Vagina (tissue), 2 donors: ENCODE measurements at regions not wholly inside any gene's neighbourhood (a gene's known extent, or its start where the extent isn't known, plus 50 kb on each side); places are given as distances from the start of the nearest gene placed in this dataset.

ENCODE experiments used
- DNase-seq, 2 donors: peaks; one replicate each; pipeline ENCODE4 v3.0.0-alpha.2; 2017; ENCODE audit errors: extremely low spot score in 2 of 2
- H3K27ac ChIP-seq: fragments of 200-600 bp; sonication (generic); one replicate; pipeline ENCODE4 v1.5.1; 2019
- H3K27me3 ChIP-seq: fragments of 200-600 bp; sonication (generic); one replicate; pipeline ENCODE4 v1.5.1; 2019
- H3K36me3 ChIP-seq, 2 donors: fragments of 200-600 bp; sonication (generic); one replicate each; pipeline ENCODE4 v1.5.1; 2017 to 2019
- H3K4me1 ChIP-seq: fragments of 200-600 bp; sonication (generic); one replicate; pipeline ENCODE4 v1.5.1; 2019
- H3K4me3 ChIP-seq, 2 donors: fragments of 200-600 bp; sonication (generic); 1 replicate in 1 of 2; 2 replicates in 1 of 2; pipeline ENCODE4 v1.5.1; 2016 to 2019
- H3K9me3 ChIP-seq: fragments of 200-600 bp; sonication (generic); one replicate; pipeline ENCODE4 v1.5.1; 2019
- CTCF ChIP-seq, 3 experiments: fragments of 450-650 bp in 2 of 3; fragments of 200-600 bp in 1 of 3; sonication (generic) in 1 of 3; IDR thresholded peaks; one replicate each; pipeline ENCODE4 v1.5.1; 2017 to 2019; ENCODE audit warnings: antibody characterized with exemption in 3 of 3, mild to moderate bottlenecking in 2 of 3, moderate library complexity in 2 of 3
- POLR2A ChIP-seq, 2 donors: fragments of 450-650 bp; IDR thresholded peaks; one replicate each; pipeline ENCODE4 v1.6.1; 2017; ENCODE audit warnings: antibody characterized with exemption in 2 of 2, mild to moderate bottlenecking in 2 of 2, moderate library complexity in 2 of 2
- POLR2AphosphoS5 ChIP-seq, 2 donors: sonication (generic); formaldehyde crosslinking; IDR thresholded peaks; one replicate each; pipeline ENCODE4 v1.9.0; 2017; ENCODE audit warnings: antibody characterized with exemption in 2 of 2, mild to moderate bottlenecking in 2 of 2, low read depth in 1 of 2; ENCODE audit not compliant: insufficient read depth in 1 of 2
- intact Hi-C: fragments of 100-400 bp; cut with DNase I; formaldehyde crosslinking; loops from one replicate; pipeline ENCODE4 v1.15.1; 2023

DNA sequence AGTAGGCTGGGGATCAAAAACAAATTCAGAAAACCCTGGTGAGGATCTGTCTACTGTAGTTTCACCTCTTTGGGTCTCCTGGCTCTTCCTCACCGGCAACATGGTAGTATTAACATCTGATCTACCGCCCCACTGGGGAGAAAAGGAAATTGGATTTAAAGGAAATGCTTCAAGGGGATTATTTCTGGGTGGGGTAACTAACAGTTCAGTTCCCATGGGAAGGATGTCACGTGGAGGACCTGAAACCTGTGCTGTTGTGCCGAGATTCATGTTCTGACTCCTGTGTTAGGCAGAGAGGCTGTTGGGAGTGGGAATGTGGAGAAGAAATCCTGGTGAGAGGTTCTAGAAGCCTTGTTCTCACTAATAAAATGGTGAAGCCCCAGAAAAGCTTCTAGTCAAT is 254.4 kb downstream of the BCOR start:
- no peaks in the 10 kb centered on the region for H3K4me1 ChIP-seq
- no peaks in the 10 kb centered on the region for H3K9me3 ChIP-seq
- no peaks in the 10 kb centered on the region for H3K36me3 ChIP-seq
- DNase-seq, result no peak
- intact Hi-C loops, result no loop called here
- no peaks in the 10 kb centered on the region for H3K27me3 ChIP-seq
- H3K27ac ChIP-seq, result no peak overlapping the region
- no peak overlapping the region for H3K4me3 ChIP-seq
- TF ChIP-seq CTCF (IDR thresholded peaks at IDR 0.05), result no peak
- no peak for TF ChIP-seq POLR2AphosphoS5 (IDR thresholded peaks at IDR 0.05; ENCODE audit: insufficient read depth in 1 of 2, low read depth in 1 of 2)
- TF ChIP-seq POLR2A (IDR thresholded peaks at IDR 0.05), result no peak

GRCh38 chrX:39845233-39845632 is 252.5 kb downstream of the BCOR start:
- no peaks in the 10 kb centered on the region for H3K4me1 ChIP-seq
- no peaks in the 10 kb centered on the region for H3K36me3 ChIP-seq
- DNase-seq, result no peak
- no peaks in the 10 kb centered on the region for H3K9me3 ChIP-seq
- TF ChIP-seq CTCF (IDR thresholded peaks at IDR 0.05), result no peak
- no peak for TF ChIP-seq POLR2A (IDR thresholded peaks at IDR 0.05)
- H3K27ac ChIP-seq, result no peak overlapping the region
- intact Hi-C loops, result no loop called here
- H3K27me3 ChIP-seq, result no peaks in the 10 kb centered on the region
- H3K4me3 ChIP-seq, result no peak overlapping the region

GRCh38 chrX:39846460-39846859 is 251.3 kb downstream of the BCOR start:
- Histone ChIP-seq H3K4me3 (no peak overlapping the region), H3K9me3 (no peaks in the 10 kb centered on the region), H3K27ac (no peak overlapping the region), H3K27me3 (no peaks in the 10 kb centered on the region), H3K4me1 (no peaks in the 10 kb centered on the region), H3K36me3 (no peaks in the 10 kb centered on the region)
- intact Hi-C loops, result no loop called here
- no peak for TF ChIP-seq POLR2AphosphoS5 (IDR thresholded peaks at IDR 0.05; ENCODE audit: insufficient read depth in 1 of 2, low read depth in 1 of 2)
- no peak for TF ChIP-seq CTCF (IDR thresholded peaks at IDR 0.05)
- no peak for TF ChIP-seq POLR2A (IDR thresholded peaks at IDR 0.05)
- DNase-seq, result no peak

- TF ChIP-seq POLR2A (IDR thresholded peaks at IDR 0.05) (no peak), POLR2AphosphoS5 (IDR thresholded peaks at IDR 0.05; ENCODE audit: insufficient read depth in 1 of 2, low read depth in 1 of 2) (no peak), CTCF (IDR thresholded peaks at IDR 0.05) (no peak)
- Histone ChIP-seq H3K27me3 (no peaks in the 10 kb centered on the region), H3K27ac (no peak overlapping the region), H3K9me3 (no peaks in the 10 kb centered on the region), H3K36me3 (no peaks in the 10 kb centered on the region), H3K4me3 (no peak overlapping the region), H3K4me1 (no peaks in the 10 kb centered on the region)
- intact Hi-C loops, result no loop called here
- DNase-seq, result no peak
Observed at GRCh38 chrX:39848243-39848642, 249.5 kb downstream of the BCOR start.

DNA sequence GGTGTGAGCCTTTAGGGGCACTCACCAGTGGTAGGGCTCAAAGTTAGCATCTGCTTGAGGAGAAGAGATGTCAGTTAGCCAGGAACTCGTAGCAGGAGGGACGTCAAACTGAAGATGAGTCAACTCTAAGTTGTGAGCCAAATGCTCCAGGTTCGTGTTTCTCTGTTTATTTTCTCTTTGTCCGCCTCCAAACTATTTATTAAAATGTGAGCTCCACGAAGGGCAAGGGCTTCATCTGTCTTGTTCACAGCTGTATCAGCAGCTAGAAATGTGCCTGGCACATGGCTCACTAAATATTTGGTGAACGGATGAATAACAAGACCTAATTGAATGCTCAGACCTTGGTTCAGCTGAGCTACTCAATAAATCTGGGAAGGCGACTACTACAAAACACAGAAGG is 248.9 kb downstream of the BCOR start:
- Histone ChIP-seq H3K9me3 (no peaks in the 10 kb centered on the region), H3K27ac (no peak overlapping the region), H3K36me3 (no peaks in the 10 kb centered on the region), H3K27me3 (no peaks in the 10 kb centered on the region), H3K4me3 (no peak overlapping the region), H3K4me1 (no peaks in the 10 kb centered on the region)
- DNase-seq, result no peak
- no peak for TF ChIP-seq POLR2A (IDR thresholded peaks at IDR 0.05)
- intact Hi-C loops, result no loop called here

DNA sequence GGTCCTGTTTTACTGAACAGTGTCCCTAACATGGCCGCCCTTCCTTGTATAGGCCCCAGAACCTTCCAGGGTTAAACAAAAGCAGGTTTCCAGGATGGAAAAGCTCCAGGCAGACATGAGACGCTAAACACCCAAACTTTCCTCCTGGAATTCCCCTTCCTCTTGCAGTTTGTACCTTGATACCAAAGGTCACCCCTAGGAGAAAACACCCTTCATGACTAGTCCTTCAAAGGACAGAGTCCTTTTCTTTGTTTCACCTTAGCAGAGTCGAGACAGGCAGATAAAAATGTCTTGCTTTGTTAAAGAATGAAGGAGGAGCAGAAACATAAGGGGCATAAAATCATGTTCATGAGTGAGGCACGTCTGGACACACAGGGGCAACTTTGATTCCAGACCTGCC is 247.5 kb downstream of the BCOR start:
- Histone ChIP-seq H3K9me3 (no peaks in the 10 kb centered on the region), H3K27me3 (no peaks in the 10 kb centered on the region), H3K27ac (no peak overlapping the region), H3K4me1 (no peaks in the 10 kb centered on the region), H3K36me3 (no peaks in the 10 kb centered on the region), H3K4me3 (no peak overlapping the region)
- no peak for DNase-seq
- intact Hi-C loops, result no loop called here
- TF ChIP-seq CTCF (IDR thresholded peaks at IDR 0.05) (no peak), POLR2A (IDR thresholded peaks at IDR 0.05) (no peak), POLR2AphosphoS5 (IDR thresholded peaks at IDR 0.05; ENCODE audit: insufficient read depth in 1 of 2, low read depth in 1 of 2) (no peak)
